PC-3 (cell line): ENCODE measurements at regions not wholly inside any gene's neighbourhood (a gene's known extent, or its start where the extent isn't known, plus 50 kb on each side); places are given as distances from the start of the nearest gene placed in this dataset.

ENCODE experiments used
- ATAC-seq: fragments of 200-7000 bp; cut with Tn5 transposase; 2 replicates; pipeline ENCODE4 v1.9.1; 2020; ENCODE audit warnings: mild to moderate bottlenecking, moderate library complexity
- BruUV-seq: library from RNA; stranded (reverse); fragments of 400-500 nt; replicated peaks from 2 replicates; lab custom pipeline; 2021; lab: Mats Ljungman, UMichigan
- CTCF ChIA-PET: fragments of 300-600 bp; sonication (Branson Sonifier 250); formaldehyde crosslinking; loops from one replicate; lab custom pipeline; 2022; ENCODE audit warnings: antibody characterized with exemption; lab: Charles Lee
- POLR2A ChIA-PET: fragments of 300-600 bp; sonication (Branson Sonifier 250); formaldehyde crosslinking; loops from one replicate; lab custom pipeline; 2022; ENCODE audit warnings: antibody characterized with exemption; ENCODE audit not compliant: unreplicated experiment; lab: Charles Lee
- DNase-seq: peaks from one replicate; pipeline ENCODE4 v3.0.0-alpha.2; 2015
- H2AFZ ChIP-seq: fragments of 300-600 bp; sonication (generic); 2 replicates; pipeline ENCODE4 v1.6.0; 2016; ENCODE audit warnings: antibody characterized with exemption, low read length
- H3F3A ChIP-seq: fragments of 300-600 bp; sonication (generic); one replicate; pipeline ENCODE4 v1.6.0; 2017; ENCODE audit warnings: antibody characterized with exemption, low read length, control low read depth, mild to moderate bottlenecking; ENCODE audit not compliant: unreplicated experiment
- H3K27ac ChIP-seq: fragments of 300-600 bp; sonication (generic); 2 replicates; pipeline ENCODE4 v1.5.1; 2016; ENCODE audit warnings: mild to moderate bottlenecking, low read length
- H3K27me3 ChIP-seq: fragments of 300-600 bp; sonication (generic); 2 replicates; pipeline ENCODE4 v1.6.1; 2016; ENCODE audit warnings: low read length, mixed read lengths
- H3K36me3 ChIP-seq: fragments of 300-600 bp; sonication (generic); 2 replicates; pipeline ENCODE4 v1.6.1; 2016; ENCODE audit warnings: low read depth, mixed run types, low read length, mixed read lengths
- H3K4me1 ChIP-seq: fragments of 300-600 bp; sonication (generic); 2 replicates; pipeline ENCODE4 v1.5.1; 2016; ENCODE audit warnings: low read length; ENCODE audit not compliant: insufficient read depth
- H3K4me2 ChIP-seq: fragments of 300-600 bp; sonication (generic); 2 replicates; pipeline ENCODE4 v1.6.0; 2016; ENCODE audit warnings: low read length
- H3K4me3 ChIP-seq: fragments of 300-600 bp; sonication (generic); 2 replicates; pipeline ENCODE4 v1.5.1; 2016; ENCODE audit warnings: mild to moderate bottlenecking, low read length, mixed read lengths
- H3K79me2 ChIP-seq: fragments of 300-600 bp; sonication (generic); 2 replicates; pipeline ENCODE4 v1.6.1; 2017; ENCODE audit warnings: low read length, mixed read lengths
- H3K9ac ChIP-seq: fragments of 300-600 bp; sonication (generic); 2 replicates; pipeline ENCODE4 v1.6.0; 2016; ENCODE audit warnings: mild to moderate bottlenecking, low read length
- H3K9me2 ChIP-seq: fragments of 300-600 bp; sonication (generic); replicated peaks from 2 replicates; pipeline ENCODE4 v1.6.1; 2016; ENCODE audit warnings: mixed run types, low read length, mixed read lengths
- H3K9me3 ChIP-seq: fragments of 300-600 bp; sonication (generic); 2 replicates; pipeline ENCODE4 v1.6.1; 2016; ENCODE audit warnings: low read length, mixed read lengths
- H4K20me1 ChIP-seq: fragments of 300-600 bp; sonication (generic); 2 replicates; pipeline ENCODE4 v1.6.1; 2016; ENCODE audit warnings: low read length, mixed read lengths
- EZH2 ChIP-seq: fragments of 300-600 bp; sonication (generic); IDR thresholded peaks from one replicate; pipeline ENCODE4 v1.6.1; 2017; ENCODE audit warnings: antibody characterized with exemption, mild to moderate bottlenecking, low read length; ENCODE audit not compliant: unreplicated experiment
- EZH2phosphoT487 ChIP-seq: fragments of 300-600 bp; sonication (generic); IDR thresholded peaks from 2 replicates; pipeline ENCODE4 v1.6.1; 2018; ENCODE audit warnings: mild to moderate bottlenecking, antibody characterized with exemption, low read length, borderline replicate concordance
- intact Hi-C: fragments of 100-400 bp; cut with micrococcal nuclease; formaldehyde crosslinking; loops from 2 replicates; pipeline ENCODE4 v1.9.0; 2023
- TF ChIP-seq, protein P1 (sequence below): fragments of 300-600 bp; sonication (generic); conservative IDR thresholded peaks from 2 replicates; pipeline ENCODE4 v1.5.1; 2017; ENCODE audit warnings: antibody characterized with exemption, low read depth, mild to moderate bottlenecking, low read length

DNA sequence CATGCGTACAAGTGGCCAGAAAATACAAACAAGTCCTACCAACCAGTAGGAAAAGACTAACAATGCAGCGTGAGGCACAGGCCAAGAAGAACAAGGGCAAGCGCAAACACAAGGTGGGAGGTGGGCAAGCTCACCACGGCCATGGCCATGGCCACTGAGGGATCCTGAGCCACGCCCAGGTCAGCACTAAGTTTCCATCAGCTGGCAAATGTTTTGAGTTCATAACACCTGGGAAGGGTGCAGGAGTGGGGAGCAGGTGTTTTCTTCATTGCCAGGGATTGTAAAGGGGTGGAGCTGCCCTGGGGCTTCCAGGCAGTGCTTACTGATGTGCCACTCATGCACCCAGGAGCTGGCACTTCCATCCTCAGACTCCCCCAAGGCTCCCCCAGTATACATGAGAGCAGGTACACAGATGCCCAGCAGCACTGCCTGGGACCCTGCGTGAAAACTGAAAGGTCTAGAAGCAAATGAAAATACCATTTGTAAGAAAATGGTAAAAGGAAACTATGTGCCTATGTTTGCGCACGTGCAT is 139.2 kb upstream of the RET start:
- CTCF ChIA-PET = no interaction called here
- no peaks in the 10 kb centered on the region for H3K9me2 ChIP-seq
- H4K20me1 ChIP-seq = no peaks in the 10 kb centered on the region
- intact Hi-C loops = no loop called here
- peaks cover 45% of the 10 kb centered on the region for H3K27me3 ChIP-seq
- TF ChIP-seq, protein P1, sequence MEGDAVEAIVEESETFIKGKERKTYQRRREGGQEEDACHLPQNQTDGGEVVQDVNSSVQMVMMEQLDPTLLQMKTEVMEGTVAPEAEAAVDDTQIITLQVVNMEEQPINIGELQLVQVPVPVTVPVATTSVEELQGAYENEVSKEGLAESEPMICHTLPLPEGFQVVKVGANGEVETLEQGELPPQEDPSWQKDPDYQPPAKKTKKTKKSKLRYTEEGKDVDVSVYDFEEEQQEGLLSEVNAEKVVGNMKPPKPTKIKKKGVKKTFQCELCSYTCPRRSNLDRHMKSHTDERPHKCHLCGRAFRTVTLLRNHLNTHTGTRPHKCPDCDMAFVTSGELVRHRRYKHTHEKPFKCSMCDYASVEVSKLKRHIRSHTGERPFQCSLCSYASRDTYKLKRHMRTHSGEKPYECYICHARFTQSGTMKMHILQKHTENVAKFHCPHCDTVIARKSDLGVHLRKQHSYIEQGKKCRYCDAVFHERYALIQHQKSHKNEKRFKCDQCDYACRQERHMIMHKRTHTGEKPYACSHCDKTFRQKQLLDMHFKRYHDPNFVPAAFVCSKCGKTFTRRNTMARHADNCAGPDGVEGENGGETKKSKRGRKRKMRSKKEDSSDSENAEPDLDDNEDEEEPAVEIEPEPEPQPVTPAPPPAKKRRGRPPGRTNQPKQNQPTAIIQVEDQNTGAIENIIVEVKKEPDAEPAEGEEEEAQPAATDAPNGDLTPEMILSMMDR = no peak
- TF ChIP-seq EZH2phosphoT487 (no peak), EZH2 (no peak)
- H3F3A ChIP-seq = no peaks in the 10 kb centered on the region
- no peak overlapping the region for H3K4me2 ChIP-seq
- no peak overlapping the region for H3K9ac ChIP-seq
- no peaks in the 10 kb centered on the region for H3K79me2 ChIP-seq
- no peak overlapping the region for H3K4me3 ChIP-seq
- H3K4me1 ChIP-seq = no peaks in the 10 kb centered on the region
- no TSS peak for BruUV-seq
- ATAC-seq (no peak), DNase-seq (no peak)
- POLR2A ChIA-PET = no interaction called here
- H3K36me3 ChIP-seq = no peaks in the 10 kb centered on the region
- no peaks in the 10 kb centered on the region for H3K9me3 ChIP-seq
- H2AFZ ChIP-seq = no peak overlapping the region
- no peak overlapping the region for H3K27ac ChIP-seq

DNA sequence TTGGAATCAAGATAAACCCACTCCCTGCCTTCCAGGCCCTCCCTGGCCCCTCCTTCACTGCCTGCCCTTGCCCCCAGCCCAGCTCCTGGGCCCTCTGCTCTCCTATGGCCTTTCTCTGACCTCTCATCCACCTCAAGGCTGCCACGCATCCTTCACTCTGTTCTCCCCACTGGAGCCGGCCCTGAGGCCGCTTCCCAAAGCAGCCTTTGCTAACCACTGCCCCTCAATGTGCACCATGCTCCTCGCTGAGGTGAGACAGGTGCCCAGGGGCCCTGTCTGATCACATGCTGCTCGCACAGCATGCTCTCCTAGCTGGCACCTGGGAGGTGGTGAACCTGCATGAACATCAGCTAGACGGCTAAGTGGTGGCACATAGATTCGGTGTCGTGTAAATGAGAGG is 138.5 kb upstream of the RET start:
- Histone ChIP-seq H3K9me2 (no peaks in the 10 kb centered on the region), H3K4me2 (no peak overlapping the region), H4K20me1 (no peaks in the 10 kb centered on the region), H3K36me3 (no peaks in the 10 kb centered on the region), H3K79me2 (no peaks in the 10 kb centered on the region), H3K9ac (no peak overlapping the region), H3F3A (no peaks in the 10 kb centered on the region), H2AFZ (no peak overlapping the region), H3K9me3 (no peaks in the 10 kb centered on the region), H3K4me3 (no peak overlapping the region), H3K27ac (no peak overlapping the region), H3K4me1 (no peaks in the 10 kb centered on the region), H3K27me3 (peaks cover 46% of the 10 kb centered on the region)
- TF ChIP-seq, protein P1 = no peak
- intact Hi-C loops = no loop called here
- BruUV-seq = no TSS peak
- DNase-seq (no peak), ATAC-seq (no peak)
- POLR2A ChIA-PET = no interaction called here
- CTCF ChIA-PET = no interaction called here

DNA sequence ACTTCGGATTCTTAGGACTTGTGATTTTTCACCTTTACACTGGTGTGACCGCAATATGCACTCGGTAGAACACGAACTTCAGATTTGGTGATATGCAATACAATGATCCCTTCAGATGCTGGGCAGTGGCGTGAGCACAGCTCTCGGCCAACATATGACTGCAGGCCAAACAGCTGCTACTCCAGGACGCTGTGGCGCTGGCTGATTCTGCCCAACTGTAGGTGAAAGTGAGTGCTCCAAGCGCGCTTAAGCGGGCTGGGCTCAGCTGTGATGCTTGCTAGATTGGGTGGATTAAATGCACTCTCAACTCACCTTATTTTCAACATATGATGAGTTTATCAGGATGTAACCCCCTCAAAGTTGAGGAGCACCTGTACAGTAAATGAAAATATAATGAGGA is 137.6 kb upstream of the RET start:
- POLR2A ChIA-PET = no interaction called here
- BruUV-seq = no TSS peak

More for the DNA sequence above, 137.6 kb upstream of the RET start:
- Histone ChIP-seq H3K9me3 (no peaks in the 10 kb centered on the region), H3K79me2 (no peaks in the 10 kb centered on the region), H3K9ac (no peak overlapping the region), H3K27me3 (peaks cover 54% of the 10 kb centered on the region), H3K4me3 (no peak overlapping the region), H3K4me2 (no peak overlapping the region), H3K9me2 (no peaks in the 10 kb centered on the region), H3K36me3 (no peaks in the 10 kb centered on the region), H4K20me1 (no peaks in the 10 kb centered on the region), H3F3A (no peaks in the 10 kb centered on the region), H3K4me1 (no peaks in the 10 kb centered on the region), H3K27ac (no peak overlapping the region), H2AFZ (no peak overlapping the region)
- CTCF ChIA-PET = no interaction called here
- TF ChIP-seq, protein P1 = no peak
- TF ChIP-seq EZH2 (no peak), EZH2phosphoT487 (no peak)
- intact Hi-C loops = no loop called here
- ATAC-seq (no peak), DNase-seq (no peak)
